ENCODE measurements at regions not wholly inside any gene's neighbourhood (a gene's known extent, or its start where the extent isn't known, plus 50 kb on each side); places are given as distances from the start of the nearest gene placed in this dataset.

GRCh38 chr6:145469021-145469420, 266.3 kb downstream of the EPM2A start:
- H3K4me2 ChIP-seq (ENCODE audit: low read depth, low read length) = no peak overlapping the region
- TF ChIP-seq ZNF296 (CRISPR knock-in tag; conservative IDR thresholded peaks at IDR 0.05) (no peak), ZNF235 (CRISPR knock-in tag; IDR thresholded peaks at IDR 0.05; ENCODE audit: borderline replicate concordance) (no peak), WIZ (CRISPR knock-in tag; IDR thresholded peaks at IDR 0.05) (no peak), ZSCAN21 (CRISPR knock-in tag; IDR thresholded peaks at IDR 0.05; ENCODE audit: borderline replicate concordance) (no peak), ZNF792 (CRISPR knock-in tag; IDR thresholded peaks at IDR 0.05) (no peak), REST (IDR thresholded peaks at IDR 0.05; ENCODE audit: borderline replicate concordance in 1 of 2, low read depth in 1 of 2, low read length in 2 of 2) (no peak), ZNF205 (CRISPR knock-in tag; IDR thresholded peaks at IDR 0.05) (no peak), FOXO4 (CRISPR knock-in tag; conservative IDR thresholded peaks at IDR 0.05) (no peak), FOXC1 (CRISPR knock-in tag; IDR thresholded peaks at IDR 0.05; ENCODE audit: borderline replicate concordance) (no peak), MAF1 (CRISPR knock-in tag; IDR thresholded peaks at IDR 0.05; ENCODE audit: borderline replicate concordance) (no peak), GABPB1 (CRISPR knock-in tag; IDR thresholded peaks at IDR 0.05) (no peak), NR0B2 (CRISPR knock-in tag; IDR thresholded peaks at IDR 0.05) (no peak), HINFP (CRISPR knock-in tag; IDR thresholded peaks at IDR 0.05; ENCODE audit: low read depth) (no peak), IKZF4 (CRISPR knock-in tag; IDR thresholded peaks at IDR 0.05; ENCODE audit: borderline replicate concordance, low read depth, not compliant biosample characterization) (no peak)
- H3K4me1 ChIP-seq (ENCODE audit: insufficient read depth, low read length) = no peaks in the 10 kb centered on the region
- BruUV-seq (replicated peaks) = no TSS peak
- intact Hi-C loops (cut with micrococcal nuclease; ENCODE audit: unreplicated experiment) = no loop called here
- H4K20me1 ChIP-seq (ENCODE audit: insufficient read depth, low read length) = no peaks in the 10 kb centered on the region
- in situ Hi-C loops (cut with HindIII; ENCODE audit: extremely low pct_ligation_motif_present, low pct_unique_long_range_greater_than_20kb) = no loop called here
- H3K9ac ChIP-seq (ENCODE audit: insufficient read depth, low read depth, low read length) = no peak overlapping the region
- CTCF ChIA-PET (ENCODE audit: low intra/inter-chr PET ratio, low total read pairs) = no interaction called here
- no peak overlapping the region for H3K27ac ChIP-seq (ENCODE audit: extremely low read length, insufficient read depth, low read length)
- H2AFZ ChIP-seq (ENCODE audit: low read length) = no peak overlapping the region
- POLR2A ChIA-PET = no interaction called here
- no peaks in the 10 kb centered on the region for H3K27me3 ChIP-seq (ENCODE audit: control insufficient read depth in 1 of 2, insufficient read depth in 2 of 2, low read length in 2 of 2)
- no peak for FAIRE-seq
- no peak for DNase-seq (ENCODE audit: low spot score)
- H3K79me2 ChIP-seq (ENCODE audit: insufficient read depth, low read length) = no peaks in the 10 kb centered on the region
- peaks cover 21% of the 10 kb centered on the region for H3K9me3 ChIP-seq (ENCODE audit: low read length)
- no peaks in the 10 kb centered on the region for H3K36me3 ChIP-seq (replicated peaks in 1 of 2; ENCODE audit: control insufficient read depth in 1 of 2, insufficient read depth in 2 of 2, low read length in 2 of 2)
- H3K4me3 ChIP-seq (replicated peaks in 1 of 3; ENCODE audit: insufficient read depth in 1 of 3, low read depth in 2 of 3, low read length in 3 of 3) = no peak overlapping the region
- ATAC-seq = no peak

Measured in HepG2 (cell line).